ENCODE measurements at regions not wholly inside any gene's neighbourhood (a gene's known extent, or its start where the extent isn't known, plus 50 kb on each side); places are given as distances from the start of the nearest gene placed in this dataset.

DNA sequence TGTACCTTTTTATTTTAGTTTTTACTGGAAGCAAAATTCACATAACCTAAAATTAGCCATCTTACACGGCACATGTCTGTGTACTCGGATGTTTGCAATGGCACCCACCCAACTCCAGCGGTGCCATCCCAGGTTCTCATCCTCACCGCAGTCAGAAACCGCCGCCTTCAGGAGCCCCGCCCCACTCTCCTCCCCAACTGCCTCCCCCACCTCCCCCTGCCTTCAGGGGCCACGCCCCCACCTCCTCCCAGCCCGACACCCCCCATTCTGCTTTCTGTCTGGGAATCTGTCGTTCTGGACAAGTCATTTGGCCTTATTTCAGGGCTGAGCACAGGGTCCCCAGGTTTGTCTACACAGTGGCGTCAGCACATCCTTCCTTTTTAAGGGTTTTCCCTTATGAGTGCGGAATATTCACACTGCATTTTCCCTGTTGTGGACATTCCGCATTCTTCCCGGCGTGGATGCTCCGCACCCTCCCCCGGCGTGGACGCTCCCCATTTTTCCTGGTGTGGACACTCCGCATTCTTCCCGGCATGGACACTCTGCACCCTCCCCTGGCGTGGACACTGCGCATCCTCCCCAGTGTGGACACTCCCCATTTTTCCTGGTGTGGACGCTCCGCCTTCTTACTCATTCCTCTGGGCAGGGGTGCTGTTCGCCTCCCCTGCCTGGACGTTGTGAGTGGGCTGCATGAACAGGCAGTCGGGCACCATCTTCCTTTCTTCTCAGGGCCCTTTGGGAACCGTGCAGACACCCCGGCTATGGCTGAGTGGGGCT is 135.4 kb upstream of the NKX1-1 start:
- no peak for DNase-seq

DNA sequence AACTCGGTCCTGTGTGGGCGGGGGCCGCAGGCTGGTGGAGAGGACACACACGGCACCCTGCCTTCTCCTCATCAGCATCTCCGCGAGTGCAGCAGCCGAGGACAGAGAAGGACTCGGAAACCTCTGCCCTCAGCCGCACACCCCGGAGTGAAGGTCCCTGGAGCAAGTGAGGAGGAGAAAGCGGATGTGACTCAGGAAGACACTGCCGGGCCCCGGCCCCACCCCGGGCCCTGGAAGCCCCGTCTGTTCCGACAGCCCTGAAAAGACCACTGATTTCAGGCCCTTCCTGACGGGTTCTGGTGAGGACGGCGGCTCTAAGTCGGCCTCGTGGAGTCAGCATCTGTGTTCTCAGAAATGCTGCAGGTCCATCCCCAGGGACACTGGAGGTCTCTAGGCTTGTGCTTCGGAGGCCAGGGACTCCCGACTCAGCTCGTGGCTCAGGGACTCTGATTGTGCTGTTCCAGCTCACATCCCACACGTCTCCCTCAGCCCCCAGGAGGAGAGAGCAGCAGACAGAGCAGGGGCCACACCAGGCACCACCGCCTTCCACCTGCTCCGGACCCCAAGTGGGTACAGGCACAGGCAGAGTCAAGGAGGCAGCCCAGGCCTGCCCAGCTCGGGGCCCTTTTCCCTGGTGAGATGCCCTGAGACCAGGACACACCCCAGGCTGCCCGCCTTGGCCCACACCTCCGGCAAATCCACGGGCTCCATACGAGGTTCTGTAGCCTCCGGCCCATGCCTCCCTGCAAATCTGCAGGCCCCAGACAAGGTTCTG is 134.5 kb upstream of the NKX1-1 start:
- DNase-seq = no peak

DNA sequence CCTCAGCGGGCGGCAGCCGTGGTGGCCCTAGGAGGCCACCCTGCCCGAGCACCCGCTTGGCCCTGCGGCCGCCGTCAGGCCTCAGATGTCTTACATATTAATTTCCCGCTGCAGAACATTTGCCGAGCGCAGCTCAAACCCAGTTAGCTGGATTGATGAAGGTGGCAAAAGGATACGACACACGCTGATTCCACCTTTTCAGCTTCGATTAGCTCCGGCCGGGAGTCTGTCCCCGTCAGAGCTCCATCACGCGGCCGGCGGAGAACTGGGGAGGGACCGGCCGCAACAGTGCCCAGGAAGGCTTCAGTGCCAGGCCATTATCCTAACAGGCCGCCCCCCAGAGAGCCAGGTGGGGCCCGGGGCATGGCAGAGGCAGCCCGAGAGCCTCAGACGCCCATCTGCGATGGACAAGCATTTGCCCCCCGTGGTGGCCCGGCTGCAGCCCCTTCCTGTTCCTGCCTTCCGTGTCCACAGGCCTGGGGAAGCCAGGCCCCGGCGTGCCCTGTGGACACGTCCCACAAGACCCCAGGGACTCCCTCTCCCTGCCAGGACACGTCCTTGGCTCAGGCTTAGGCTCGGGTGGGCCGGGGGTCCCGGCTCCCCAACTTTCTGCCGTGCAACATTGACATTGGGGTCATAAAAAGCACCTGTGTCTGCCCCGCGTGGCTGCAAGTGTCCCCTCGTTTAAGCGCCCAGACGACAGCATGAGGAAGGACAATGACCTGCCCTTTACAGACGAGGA is 133.8 kb upstream of the NKX1-1 start:
- no peak for DNase-seq

DNA sequence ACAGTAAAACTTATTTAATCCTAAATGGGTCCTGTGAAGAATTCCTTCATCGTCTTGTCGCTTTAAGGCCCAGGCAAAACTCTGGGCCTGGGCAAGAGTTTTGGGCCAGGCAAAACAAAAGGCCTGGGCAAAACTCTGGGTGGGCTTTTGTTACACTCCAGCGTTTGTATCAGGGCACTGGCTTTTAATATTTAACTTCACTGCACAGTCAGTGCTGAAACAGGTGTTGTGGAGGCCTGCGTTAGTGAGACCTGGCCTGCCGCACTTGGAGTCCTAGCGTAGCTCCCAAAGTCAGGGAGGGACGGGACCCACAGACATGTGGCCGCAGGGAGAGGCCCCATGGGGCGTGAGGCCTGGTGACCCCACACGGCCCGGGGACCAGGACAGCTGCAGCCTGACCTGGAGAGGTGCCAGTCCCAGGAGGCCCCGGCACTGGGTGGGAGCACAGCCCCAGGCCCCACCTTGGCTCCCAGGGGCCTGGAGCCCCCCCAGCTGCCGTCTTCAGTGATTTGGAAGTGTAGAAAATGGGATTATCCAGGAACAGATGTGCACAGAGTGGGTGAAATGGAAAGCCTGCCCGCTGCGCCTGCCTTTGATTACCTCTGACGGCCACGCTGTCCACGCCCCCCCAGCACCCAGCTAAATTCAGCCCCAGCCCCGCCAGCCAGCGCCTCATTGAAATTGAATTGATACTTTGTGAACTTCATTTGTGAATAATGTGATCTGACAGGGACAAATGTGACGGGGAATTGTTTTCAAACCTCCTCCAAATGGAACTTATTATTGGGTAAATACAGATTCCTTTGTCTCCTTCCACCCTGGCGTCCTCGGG is 132.9 kb upstream of the NKX1-1 start:
- no peak for DNase-seq

DNA sequence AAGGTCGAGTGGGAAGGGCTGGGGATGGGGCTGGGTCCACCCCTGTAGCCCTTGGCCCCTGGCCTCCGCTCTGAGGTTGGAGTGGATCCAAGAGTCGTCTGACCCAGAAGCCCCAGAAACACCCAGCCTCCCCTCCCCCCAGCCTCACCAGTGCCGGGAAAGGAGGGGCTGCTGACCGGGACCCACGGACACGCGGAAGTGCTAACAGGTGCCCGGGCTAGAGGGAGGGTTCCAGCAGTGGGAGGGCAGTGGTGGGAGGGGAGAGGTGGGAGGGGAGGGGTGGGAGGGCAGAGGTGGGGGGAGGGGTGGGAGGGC is 131.8 kb upstream of the NKX1-1 start:
- DNase-seq = no peak

DNA sequence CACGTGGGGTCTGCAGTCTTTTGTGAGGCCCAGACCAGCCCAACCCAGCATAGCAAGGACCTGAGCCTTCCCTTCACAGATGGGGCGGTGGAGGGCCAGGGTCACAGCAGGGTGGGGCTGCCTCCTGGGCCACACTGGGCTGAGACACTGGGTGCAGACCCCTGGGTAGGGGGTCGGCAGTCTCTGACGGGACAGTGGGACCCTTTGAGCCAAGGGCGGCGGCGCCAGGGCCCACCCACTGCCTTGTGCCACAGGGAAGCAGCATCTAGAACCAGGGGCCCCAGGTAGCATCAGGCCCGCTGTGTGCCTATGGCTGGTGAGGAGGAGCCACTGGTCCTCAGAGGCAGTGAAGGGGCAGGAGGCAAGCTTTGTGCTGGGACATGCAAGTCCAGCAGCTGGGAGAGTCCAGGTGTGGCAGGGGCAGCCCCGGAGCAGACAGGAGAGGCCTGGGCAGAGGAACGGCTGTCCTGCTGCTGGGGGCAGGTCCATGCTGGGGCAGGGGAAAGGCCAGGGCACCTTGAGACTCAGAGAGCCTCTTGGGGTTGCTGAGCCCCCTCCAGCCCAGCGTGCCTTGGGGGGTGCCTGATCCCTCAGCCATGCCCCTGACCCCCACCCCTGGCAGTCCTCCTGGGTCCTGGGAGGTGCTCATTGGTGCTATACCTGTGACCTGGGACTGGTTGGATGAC is 131.3 kb upstream of the NKX1-1 start:
- no peak for DNase-seq

DNA sequence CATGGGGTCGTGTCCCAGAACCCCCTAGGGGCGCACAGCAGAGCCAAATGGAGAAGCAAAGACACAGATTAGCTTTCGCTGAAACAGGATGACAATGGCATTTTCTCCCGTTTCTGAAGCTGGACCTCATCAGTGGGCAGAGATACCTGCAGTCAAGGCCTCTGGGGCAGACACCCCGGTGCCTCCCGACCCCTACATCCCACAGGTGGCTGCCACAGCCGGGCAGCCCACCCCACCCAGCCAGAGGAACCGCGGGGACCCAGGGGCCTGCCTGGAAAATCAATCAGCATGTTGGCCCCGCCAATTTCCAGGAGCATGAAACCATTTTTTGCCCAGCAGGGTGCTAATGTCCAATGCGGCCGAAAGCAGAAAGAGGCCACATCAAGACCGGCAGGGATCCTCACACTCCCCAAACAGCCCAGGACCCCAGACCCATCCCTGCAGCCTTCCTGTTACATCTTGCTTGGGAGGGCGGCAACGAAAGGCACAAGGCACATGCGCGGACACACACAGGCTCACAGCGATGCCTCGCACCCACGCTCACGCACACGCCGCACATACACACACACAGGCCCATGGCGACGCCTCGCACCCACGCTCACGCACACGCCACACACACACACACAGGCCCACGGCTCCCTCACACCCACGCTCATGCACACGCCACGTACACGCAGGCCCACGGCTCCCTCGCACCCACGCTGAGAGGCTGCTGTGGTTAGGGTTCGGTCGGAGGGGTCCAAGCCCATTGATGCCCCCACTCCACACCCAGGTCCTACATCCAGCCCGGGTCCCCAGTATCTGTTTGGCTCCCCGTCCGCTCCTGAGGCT is 130.6 kb upstream of the NKX1-1 start:
- DNase-seq = no peak

DNA sequence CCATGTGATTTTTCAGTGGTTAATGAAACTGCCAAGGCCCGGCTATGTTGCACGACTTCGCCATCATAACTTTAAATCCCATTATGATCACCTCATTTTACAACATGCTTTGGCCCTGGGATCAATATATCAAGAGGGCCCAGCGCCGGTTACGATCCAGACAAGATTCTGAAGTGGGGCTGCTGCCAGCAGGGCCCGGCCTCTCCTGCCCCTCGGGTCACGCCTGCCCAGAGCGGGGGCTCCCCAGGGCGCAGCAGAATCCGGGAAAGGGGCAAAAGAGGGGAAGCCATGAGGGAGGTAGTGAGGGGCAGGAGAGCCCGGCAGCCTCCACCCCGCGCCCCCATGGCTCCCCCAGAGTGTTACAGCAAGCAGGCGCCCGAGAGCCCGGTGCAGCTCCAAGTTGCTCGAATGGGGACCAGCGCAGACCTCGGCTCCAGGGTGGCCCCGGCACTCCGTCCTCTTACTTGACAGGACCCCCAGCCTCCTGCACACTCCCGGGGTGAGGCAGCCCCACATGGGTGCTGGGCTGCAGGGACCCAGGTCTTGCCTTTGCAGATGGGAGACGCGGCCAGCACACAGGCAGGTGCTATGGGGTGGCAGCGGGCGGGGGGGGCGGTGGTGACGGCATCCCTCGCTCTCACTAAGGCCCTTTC is 129.8 kb upstream of the NKX1-1 start:
- no peak for DNase-seq

DNA sequence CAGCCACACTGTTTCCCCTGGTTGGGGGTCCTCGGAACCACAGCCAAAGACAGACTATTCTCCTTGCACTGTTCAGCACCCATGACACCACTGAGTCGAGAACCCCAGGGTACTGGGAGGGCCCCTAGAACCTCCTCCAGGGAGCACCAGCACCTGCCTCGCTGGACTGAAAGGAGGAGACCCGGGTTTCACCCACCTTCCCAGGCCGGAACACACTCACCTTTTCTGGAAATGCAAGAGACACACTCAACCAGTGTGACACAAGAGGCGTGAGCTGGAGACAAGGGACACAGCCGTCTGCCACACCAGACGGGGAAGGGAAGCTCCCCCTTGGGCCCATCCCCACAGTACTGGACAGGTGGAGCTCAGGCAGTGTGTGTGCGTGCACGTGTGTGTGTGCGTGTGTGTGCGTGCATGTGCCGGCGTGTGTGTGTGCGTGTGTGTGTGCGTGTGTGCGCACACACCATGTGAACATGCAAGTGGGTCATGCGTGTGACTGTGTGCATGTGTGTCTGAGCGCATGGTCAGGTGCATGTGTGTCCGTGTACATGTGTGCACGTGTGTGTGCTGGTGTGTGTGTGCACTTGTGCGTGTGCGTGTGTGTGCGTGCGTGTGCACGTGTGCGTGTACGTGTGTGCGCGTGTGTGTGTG is 128.8 kb upstream of the NKX1-1 start:
- no peak for DNase-seq

DNA sequence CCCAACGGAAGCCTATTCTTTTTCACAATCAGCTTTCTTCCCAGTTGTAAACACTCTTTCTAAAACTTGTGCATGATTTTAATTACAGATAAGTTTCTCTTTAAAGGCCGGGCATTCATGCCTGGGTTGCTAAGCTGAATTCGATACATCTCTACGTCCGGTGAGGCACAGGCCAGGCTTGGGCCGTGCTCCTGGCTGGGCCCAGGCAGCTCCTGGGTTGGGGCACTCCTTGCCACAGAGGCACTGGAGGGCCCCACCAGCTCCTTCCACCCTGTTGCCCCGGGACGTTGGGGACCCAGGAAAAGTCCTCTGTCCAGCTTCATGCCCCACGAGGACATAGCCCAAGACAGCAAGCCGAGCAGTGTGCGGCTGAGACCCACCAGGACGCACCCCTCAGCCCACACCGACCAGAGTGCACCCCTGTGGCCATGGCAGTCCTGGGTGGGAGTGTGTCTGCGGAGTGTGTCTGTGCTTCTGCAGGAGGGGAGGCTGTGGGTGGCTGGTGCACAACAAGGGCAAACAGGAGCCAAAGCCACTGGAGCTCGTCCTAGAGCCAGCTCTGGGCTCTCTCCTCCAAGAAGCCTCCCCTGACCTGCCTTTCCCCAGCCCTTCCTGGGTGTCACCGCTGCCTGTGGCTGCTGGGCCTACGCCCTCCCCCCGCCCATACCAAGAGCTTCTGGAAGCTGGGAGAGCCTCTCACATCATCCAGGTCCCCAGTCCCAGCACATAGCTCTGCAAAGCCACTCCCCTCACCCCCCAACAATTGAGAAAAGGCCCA is 128.0 kb upstream of the NKX1-1 start:
- DNase-seq = no peak

DNA sequence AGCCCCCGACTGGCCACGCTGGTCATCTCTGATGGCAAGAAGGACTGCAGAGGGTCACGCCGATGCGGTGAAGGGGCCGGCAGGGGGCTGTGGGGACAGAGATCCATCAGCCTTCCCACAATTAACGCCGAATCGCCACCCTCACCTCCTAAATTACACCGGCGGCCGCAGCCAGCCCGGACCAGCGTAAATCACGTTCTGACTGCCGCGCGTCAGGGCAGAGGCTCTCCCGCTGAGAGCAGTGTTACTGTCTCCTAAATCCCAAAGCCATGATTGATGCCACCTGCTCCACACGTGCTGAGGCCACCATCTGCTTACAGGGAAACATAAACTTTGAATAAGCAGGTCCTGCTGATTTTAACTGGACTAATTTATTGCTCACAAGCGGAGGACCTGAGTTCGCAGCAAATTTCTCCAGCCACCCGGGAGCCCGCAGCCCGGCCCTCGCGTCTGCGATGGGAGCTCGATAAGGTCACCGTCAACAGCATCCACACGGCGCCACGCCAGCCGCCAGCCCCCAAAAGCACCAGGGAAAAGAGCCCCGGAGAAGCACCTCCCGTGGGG is 127.3 kb upstream of the NKX1-1 start:
- no peak for DNase-seq

DNA sequence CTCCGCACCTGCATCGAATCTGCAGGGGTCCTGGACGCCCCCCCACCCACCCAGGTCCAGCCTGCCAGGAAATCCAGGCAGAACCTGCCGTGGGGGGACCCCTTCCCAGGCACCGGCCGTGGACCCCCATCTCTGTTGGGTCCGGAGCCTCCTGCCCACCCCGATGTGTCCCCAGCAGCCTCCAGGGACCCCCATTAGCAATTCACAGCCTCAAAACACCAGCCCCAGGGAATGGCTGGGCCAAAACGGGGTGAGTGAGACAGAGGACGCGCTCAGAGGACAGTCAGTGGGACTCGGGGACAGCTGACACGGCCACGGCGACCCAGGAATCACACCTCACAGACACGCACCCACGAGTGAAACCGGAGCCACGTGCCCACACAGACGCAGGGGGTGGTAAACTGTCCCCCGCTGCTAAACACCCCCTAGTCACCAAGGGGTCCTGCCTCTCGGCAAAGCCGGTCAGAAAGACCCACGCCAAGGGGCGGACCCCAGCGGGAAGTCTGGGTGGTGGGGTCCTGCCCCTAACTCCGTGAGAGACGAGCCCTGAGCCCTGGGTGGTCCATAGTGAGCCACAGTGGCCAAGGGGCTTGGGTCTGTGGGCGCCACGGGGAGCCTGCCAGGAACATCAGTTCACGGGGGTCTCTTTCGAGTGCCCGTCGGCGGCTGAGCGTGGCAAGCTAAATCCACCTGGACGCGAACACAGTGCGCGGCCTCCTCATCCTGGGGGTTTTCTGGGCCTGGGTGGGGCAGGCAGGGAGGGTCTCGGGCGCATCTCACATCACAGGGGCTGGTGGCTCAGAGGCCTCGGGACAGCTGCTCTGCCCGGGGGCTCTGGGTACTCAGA is 126.5 kb upstream of the NKX1-1 start:
- no peak for DNase-seq

DNA sequence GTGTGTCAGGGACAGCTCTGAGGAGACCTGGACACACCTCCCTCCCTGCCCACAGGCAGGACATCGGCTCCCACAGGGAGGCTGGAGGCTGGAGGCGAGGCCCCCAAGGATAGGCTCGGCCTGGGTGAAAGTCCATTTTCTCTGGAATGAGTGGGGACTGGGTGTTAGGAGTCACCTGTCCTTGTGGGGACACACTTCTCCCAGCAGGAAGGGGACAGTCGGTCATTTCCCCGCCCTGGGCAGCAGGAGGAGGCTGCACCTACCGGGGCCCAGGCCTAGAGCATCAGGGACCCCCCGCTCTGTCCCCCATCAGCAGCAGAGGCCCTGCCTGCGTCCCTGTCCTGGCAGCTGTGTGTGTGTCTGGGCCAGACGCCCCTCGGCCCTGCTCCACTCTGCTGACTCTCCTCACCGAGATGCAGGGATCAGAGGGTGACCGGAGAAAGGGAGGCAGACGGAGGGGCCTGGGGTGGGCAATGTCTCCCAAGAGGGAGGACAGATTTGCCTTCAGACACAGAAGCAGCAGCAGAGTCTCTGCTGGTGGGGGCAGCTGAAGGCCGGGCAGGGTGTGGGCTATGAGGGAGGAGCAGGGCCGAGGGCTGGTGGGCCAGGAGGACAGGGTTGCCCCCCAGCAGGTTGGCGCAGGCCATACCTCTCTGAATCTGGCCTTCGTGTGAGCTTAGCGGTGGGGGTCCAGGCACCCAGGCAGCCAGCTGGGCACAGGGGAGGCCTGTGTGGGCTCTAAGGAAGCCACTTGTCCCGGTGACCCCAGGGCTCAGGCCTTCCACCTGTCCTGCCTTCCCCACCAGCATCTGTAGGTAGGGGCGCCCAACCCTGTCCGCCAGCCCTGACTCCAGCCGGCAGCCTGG is 125.7 kb upstream of the NKX1-1 start:
- DNase-seq = no peak

DNA sequence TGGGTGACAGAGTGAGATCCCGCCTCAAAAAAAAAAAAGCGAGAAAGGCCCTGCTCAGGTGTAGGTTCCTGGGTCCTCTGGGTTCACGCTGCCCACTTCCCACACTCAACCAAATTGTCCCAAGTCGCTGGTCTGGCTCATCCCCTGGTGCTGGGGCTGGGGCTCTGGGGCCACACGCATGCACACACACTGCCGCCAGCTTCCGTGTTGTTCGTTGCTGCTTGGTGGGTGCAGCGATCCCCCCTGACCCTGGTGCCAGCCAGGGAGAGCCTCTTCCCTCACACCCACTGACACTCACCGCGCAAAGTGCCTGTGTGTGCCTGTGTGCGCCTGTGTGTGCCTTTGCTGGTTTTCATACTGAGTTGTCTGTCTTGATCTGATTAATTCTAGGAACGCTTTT is 124.1 kb upstream of the NKX1-1 start:
- DNase-seq = no peak

DNA sequence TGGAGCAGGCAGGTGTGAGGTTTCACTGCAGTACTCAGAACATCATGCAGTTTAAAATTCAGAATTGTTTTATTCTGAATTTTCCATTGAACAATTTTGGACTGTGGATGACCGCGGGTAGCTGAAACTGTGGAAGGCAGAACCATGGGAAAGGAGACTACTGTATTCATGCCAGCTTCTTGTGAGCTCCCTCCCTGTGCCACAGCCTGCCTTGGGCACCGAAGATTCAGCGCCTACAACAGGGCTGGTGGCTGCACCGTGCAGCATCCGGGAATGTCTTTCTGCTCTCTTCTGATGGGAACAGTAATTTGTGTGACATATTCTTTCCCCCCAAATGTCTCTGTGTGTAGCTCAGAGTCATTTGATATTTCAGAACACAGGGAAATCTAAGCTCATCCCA is 118.5 kb upstream of the NKX1-1 start:
- DNase-seq = no peak

DNA sequence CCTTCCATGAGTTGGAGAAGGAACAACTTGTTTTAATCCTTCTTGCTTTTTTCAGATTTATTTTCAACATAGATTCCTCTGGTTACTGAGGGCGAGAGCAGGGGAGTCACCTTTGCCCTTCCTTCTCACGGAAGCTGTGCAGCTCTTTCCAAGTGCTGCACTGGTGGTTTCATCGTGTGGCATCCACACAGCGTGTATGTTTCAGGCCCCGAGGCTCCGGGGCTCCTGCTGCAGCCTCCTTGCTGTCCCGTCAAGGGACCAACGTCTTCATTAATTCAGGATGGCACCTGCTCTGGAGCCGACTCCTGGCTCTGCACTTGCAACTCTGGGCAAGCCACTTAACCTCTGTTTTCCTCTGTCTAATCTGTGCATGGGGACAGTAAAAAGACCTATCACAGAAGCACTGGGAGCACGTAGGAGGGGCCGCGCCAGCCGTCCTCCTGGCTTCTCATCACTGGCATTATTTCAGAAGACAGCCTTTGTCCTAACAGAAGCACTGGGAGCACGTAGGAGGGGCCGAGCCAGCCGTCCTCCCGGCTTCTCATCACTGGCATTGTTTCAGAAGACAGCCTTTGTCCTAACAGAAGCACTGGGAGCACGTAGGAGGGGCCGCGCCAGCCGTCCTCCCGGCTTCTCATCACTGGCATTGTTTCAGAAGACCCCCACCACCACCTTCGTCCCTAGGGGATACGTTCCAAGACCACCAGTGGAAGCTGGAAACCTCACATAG is 117.8 kb upstream of the NKX1-1 start:
- DNase-seq = no peak

DNA sequence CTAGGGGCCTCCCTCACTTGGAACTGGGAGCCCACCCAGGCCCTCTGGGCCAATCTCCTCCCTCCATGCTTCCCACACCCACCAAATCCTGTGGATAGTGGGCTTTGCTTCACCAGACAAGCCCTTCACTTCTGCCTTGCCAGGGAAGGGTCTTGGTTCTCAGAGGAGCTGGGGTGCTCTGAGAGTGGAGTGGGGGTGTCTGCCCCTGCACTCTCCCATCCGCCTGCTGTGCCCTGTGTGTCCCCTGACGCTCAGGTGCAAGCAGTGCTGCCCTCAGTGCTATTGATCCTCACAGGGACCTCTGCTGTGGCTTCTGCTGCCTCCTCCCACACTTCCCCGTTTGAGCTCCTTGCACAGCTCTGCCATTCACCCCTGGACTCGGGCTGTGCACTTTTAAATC is 117.3 kb upstream of the NKX1-1 start:
- no peak for DNase-seq
